ENCODE measurements at regions not wholly inside any gene's neighbourhood (a gene's known extent, or its start where the extent isn't known, plus 50 kb on each side); places are given as distances from the start of the nearest gene placed in this dataset.
"Not testable (repeated sequence)": the region's sequence is repeated elsewhere in the genome, so short reads cannot be mapped to it uniquely, and the experiment has no call there.

DNA sequence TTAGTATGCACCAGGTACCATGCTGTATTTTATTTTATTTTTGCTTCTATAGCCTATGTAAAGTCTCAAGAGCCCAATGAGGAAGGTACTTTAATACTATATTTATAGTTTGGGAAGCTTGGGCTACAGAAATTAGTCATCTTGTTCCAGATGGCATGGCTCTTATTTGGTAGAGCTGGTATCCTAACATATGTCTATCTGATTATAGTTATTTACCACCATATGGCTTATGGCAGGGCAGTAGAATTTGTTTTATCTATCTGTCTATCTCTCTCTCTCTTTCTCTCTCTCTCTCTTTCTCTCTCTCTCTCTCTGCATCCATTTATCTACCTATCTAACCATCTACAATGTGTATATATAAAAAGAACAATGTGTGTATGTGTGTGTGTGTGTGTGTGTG, 1293.7 kb upstream of the SLC39A10 start:
- no peak for DNase-seq (ENCODE audit: low spot score)

DNA sequence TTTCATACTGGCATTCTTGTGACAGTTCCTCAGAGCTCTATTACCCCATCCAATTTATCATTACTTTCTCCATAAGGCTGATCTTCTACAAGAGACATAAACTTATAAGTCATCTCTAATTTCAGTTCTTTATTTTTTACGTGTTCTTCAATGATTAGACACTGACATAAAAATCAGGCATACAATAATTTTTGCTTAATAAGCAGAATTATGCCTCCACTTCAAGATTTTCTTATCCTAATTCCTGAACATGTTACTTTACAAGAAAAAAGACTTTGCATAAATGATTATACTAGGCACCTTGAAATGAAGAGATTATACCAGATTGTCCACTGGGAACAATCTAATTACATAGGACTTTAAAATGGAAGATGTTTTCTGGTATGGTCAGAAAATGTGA, 1304.5 kb upstream of the SLC39A10 start:
- DNase-seq (ENCODE audit: low spot score) = no peak

- no peak for DNase-seq (ENCODE audit: low spot score)
These were observed 1310.8 kb upstream of the SLC39A10 start for GRCh38 chr2:194346193-194346592.

DNA sequence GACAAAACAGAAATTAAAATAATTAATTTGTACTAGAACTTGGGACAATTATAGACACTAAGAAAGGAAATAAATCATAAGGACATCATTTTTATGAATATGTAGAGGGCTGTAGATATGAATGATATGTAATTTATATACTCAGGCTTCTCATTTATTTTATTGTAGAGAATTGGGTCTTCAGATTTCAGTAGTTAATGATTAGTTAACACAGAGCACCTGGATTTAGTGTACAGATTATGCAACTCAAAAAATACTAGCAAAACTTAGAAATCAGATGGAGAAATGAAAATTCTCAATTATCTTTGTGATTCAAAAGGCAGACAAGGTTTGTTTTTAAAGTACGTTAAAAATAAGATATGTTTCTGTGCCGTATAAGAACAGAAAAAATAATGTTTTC, 1311.7 kb upstream of the SLC39A10 start:
- no peak for DNase-seq (ENCODE audit: low spot score)

DNA sequence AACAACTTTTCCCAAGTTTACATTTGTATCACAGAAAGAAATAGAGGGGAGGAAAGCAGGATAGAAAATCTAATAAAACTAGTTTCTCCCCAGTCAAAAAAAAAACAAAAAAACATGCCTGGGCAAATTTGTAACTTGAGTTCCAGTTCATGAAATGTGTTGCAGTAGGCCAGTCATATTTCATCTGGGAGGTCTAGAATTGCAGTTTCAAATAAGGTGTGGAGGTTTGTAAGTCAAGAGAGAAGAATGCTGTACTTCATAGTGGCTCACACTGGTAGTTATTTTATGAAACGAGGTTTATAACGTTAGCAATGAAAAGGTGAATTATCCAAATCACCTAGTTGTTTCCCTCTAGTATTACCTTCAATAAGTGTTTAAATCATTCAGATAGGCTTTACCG, 1313.9 kb upstream of the SLC39A10 start:
- no peak for DNase-seq (ENCODE audit: low spot score)

DNA sequence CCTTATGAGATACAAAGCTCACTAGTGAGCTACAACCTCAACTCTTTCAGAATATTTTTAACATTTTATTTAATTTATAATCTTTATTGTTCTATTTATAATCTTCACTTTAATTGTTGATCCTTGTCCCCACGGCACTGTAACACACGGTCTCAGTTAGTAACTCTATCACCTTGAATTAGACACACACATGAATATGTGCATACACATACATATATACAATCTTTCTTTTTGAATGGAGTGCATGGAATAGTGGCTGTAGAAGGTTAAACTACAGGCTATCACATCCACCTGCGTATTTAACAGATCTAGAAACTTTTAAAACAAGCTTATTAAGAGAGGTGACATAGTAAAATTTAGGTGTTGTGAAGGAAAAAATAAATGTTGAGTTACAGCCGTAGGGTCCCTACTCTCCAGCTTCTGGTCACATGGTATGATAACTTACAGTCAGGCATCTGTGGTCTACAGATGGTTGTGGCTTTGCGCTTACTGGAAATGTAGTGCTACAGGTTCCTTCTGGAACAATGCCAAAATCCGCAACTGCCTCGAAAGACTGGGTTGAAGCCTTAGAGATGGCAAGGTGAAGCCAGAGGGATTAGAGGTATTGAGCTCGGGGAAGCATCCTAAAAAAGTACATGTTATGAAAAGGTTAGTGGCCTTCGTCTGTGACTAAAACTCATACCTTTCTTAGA, 1324.1 kb upstream of the SLC39A10 start:
- no peak for DNase-seq (ENCODE audit: low spot score)

GRCh38 chr2:194328456-194328855, 1328.6 kb upstream of the SLC39A10 start:
- DNase-seq (ENCODE audit: low spot score) = no peak

DNA sequence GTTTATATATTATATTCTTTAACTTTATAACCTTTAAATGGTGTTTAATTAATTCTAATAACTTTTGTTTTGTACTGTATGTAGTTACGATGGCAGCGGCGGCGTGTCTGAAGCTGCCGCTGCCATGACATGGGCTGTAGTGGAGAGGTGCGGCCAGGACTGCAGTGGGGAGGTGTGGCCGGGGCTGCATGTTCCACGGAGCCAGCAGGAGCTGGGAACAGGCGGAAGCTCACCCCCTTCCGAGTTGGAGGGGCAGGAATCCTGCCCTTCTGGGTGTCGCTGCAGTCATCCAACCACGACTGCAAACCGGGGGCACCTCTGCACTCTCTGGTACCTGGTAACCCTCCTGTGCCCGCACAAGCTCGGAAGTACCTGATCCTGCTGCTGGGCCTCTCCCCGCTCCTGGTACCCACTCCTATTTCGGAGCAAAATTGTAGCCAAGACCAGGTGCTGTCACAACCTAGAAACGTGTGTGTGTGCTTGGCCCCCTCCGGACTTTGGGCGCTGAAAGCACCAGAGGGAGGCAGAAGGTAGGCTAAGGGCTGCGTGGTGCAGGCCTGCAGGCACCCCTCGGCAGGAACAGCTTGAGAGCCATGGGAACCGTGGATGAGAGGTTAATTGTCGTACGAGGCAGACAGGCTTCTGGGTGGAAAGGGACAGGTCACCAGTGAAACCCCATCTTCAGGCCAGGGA, 1329.7 kb upstream of the SLC39A10 start:
- DNase-seq (ENCODE audit: low spot score) = no peak

DNA sequence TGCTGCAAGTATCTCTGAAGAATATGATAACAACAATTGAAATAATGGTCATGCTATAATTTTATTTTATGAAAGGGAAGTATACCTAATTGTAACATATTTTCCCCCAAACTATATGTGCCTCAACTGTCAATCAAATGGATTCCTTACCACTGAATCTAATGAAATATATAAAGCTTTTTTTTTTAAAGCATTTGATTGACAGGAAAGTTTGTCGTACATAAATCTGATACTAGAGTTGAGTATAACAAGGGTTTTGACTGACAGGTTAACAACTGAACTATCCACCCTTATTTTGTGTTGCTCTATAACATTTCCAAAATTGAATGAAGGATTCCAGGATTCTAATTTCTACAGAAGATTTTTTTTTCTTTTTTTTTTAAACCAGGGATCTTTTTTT, 1333.3 kb upstream of the SLC39A10 start:
- DNase-seq (ENCODE audit: low spot score) = no peak

- no peak for DNase-seq (ENCODE audit: low spot score)
These were observed 1336.5 kb upstream of the SLC39A10 start for GRCh38 chr2:194320520-194320919.

GRCh38 chr2:194319222-194319992, 1337.6 kb upstream of the SLC39A10 start:
- peak; percentile 14 for DNase-seq (ENCODE audit: low spot score)

GRCh38 chr2:194314042-194314441, 1343.0 kb upstream of the SLC39A10 start:
- no peak for DNase-seq (ENCODE audit: low spot score)

- no peak for DNase-seq (ENCODE audit: low spot score)
These were observed 1352.8 kb upstream of the SLC39A10 start for GRCh38 chr2:194304191-194304590.

GRCh38 chr2:194301946-194302345, 1355.1 kb upstream of the SLC39A10 start:
- no peak for DNase-seq (ENCODE audit: low spot score)

DNA sequence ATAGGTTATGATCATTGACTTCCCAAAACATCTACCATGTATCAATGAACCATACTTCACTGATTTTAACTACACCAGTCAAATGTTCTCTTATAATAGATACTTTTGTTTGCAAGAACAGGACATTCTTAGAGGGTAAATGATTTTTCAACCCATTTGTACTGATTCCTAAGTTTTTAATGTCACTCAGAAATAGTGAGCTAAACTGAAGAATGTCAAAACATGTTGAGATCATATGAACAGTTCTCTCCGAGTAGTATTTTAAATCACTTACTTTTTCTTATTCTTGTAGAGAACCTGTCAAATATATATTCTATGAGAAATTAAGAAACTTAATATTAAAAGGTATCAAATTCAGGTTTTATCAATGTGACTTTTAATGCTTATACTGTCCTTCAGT, 1362.9 kb upstream of the SLC39A10 start:
- DNase-seq (ENCODE audit: low spot score) = no peak

- no peak for DNase-seq (ENCODE audit: low spot score)
These were observed 1365.9 kb upstream of the SLC39A10 start for GRCh38 chr2:194291104-194291503.

- no peak for DNase-seq (ENCODE audit: low spot score)
These were observed 1367.2 kb upstream of the SLC39A10 start for GRCh38 chr2:194289712-194290346.

- not testable (repeated sequence) for DNase-seq (ENCODE audit: low spot score)
These were observed 1380.4 kb upstream of the SLC39A10 start for GRCh38 chr2:194276667-194277066.

- DNase-seq (ENCODE audit: low spot score) = no peak
These were observed 1385.6 kb upstream of the SLC39A10 start for GRCh38 chr2:194271293-194271961.

- no peak for DNase-seq (ENCODE audit: low spot score)
These were observed 1386.4 kb upstream of the SLC39A10 start for GRCh38 chr2:194270648-194271047.

DNA sequence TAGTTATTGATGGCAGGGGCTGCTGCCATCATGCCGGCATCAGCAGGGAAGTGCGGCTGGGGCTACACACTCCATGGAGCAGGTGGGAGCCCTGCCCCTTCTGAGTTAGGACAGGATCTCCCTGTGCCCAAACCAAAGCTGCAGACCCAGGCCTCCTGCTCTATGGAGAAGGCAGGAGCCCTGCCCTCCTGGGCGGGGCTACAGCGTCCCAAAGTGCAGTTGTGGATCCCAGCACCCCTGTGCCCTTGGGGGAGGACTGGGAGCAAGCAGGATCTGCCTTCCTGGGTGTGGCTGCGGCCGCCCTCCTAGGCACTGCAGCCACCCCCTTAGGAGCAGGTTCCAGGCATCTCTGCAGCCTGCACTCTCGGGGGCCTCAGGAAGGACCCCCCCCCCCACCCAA, 1392.4 kb upstream of the SLC39A10 start:
- DNase-seq (ENCODE audit: low spot score) = no peak

GRCh38 chr2:194260185-194260584, 1396.8 kb upstream of the SLC39A10 start:
- DNase-seq (ENCODE audit: low spot score) = no peak

All from HuH-7 (cell line).